ENCODE measurements at regions not wholly inside any gene's neighbourhood (a gene's known extent, or its start where the extent isn't known, plus 50 kb on each side); places are given as distances from the start of the nearest gene placed in this dataset.

DNA sequence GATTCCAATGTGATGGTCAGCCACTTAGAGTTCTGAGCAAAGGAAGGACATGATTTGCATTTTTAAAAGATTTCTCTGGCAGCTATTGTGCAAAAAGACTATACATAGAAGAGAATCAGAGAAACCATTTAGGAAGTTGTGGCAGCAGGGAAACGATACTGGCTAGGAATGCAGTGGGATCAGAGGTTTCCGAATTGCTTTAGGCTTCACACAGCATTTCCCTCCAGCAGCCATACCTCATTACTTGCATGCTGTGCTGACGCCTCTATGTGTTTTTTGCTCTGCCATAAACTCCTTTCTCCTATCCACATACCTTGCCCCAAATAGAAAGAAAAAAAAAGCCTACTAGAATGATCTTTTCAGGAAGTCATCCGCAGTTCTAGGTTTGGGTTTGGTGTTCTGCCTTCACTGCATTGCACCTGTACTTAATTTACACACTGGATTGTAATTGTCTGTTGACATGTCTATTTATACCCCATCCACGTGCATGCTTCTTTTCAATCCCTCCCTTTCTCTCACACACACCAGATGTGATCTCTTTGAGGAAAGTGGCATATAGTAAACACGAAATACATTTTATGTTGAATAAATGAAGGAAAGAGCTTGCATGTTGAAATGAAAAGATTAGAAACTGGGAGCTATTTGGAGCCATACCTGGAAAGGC lies 860.3 kb upstream of the SEMA6D start:
- TF ChIP-seq, protein P1, sequence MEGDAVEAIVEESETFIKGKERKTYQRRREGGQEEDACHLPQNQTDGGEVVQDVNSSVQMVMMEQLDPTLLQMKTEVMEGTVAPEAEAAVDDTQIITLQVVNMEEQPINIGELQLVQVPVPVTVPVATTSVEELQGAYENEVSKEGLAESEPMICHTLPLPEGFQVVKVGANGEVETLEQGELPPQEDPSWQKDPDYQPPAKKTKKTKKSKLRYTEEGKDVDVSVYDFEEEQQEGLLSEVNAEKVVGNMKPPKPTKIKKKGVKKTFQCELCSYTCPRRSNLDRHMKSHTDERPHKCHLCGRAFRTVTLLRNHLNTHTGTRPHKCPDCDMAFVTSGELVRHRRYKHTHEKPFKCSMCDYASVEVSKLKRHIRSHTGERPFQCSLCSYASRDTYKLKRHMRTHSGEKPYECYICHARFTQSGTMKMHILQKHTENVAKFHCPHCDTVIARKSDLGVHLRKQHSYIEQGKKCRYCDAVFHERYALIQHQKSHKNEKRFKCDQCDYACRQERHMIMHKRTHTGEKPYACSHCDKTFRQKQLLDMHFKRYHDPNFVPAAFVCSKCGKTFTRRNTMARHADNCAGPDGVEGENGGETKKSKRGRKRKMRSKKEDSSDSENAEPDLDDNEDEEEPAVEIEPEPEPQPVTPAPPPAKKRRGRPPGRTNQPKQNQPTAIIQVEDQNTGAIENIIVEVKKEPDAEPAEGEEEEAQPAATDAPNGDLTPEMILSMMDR (conservative IDR thresholded peaks at IDR 0.05 in 1 of 2, IDR thresholded peaks at IDR 0.05 in 1 of 2; ENCODE audit: extremely low read depth in 1 of 2, insufficient read depth in 1 of 2, low read depth in 1 of 2, low read length in 2 of 2): no peak
- TF ChIP-seq EZH2 (IDR thresholded peaks at IDR 0.05; ENCODE audit: borderline replicate concordance, low read length): no peak
